Retinal pigment epithelial cell (primary cell): ENCODE measurements at regions not wholly inside any gene's neighbourhood (a gene's known extent, or its start where the extent isn't known, plus 50 kb on each side); places are given as distances from the start of the nearest gene placed in this dataset.
A peak's percentile ranks its signal among the peaks of the same experiment; 100 is the strongest.

ENCODE experiments used
- DNase-seq: peaks from one replicate; pipeline ENCODE4 v3.0.0-alpha.2; 2010; ENCODE audit warnings: low read depth
- H3K4me3 ChIP-seq: 2 replicates; pipeline ENCODE4 v1.5.1; 2011; ENCODE audit warnings: mild to moderate bottlenecking, low read length, control low read depth, moderate library complexity
- CTCF ChIP-seq: conservative IDR thresholded peaks from 2 replicates; pipeline ENCODE4 v1.5.1; 2011; ENCODE audit warnings: low read depth, low read length, control low read depth, inconsistent platforms

DNA sequence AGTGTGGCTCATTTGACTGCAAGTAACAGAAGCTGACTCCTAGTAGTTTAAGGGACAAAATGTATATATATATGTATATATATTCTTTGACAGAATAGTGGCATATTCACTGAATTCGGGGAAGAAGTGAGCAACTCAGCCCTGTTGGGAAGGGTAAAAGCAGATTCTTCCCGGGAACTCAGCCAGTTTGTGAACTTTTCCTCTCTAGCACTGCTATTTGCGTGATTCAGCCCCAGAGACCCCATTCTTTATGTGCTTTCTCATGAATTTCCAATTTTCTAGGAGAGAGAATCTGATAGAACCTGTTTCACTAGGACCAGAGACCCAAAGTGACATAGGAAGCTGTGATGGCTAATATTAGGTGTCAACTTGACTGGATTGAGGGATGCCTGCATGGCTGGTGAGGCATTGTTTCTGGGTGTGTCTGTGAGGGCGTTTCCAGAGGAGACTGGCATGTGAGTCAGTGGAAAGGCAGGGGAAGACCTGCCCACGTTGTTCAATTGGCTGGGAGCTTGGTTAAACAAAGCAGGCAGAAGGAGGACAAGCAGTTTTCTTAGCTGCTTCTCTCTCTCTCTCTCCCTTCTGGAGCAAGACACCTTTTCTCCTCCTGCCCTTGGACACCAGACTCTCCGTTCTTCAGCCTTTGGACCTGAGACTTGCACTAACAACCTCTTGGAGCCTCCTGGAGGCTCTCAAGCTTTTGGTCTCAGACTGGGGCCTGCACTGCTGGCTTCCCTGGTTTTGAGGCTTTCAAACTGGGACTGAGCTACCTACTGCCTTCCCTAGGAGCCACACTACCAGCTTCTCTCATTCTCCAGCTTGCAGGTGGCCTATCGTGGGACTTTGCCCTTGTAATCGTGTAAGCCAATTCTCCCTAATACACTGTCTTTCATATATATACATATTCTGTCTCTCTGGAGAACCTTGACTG is 93.4 kb upstream of the KCNK1 start:
- no peak for DNase-seq
- TF ChIP-seq CTCF: no peak
- H3K4me3 ChIP-seq: no peak overlapping the region

DNA sequence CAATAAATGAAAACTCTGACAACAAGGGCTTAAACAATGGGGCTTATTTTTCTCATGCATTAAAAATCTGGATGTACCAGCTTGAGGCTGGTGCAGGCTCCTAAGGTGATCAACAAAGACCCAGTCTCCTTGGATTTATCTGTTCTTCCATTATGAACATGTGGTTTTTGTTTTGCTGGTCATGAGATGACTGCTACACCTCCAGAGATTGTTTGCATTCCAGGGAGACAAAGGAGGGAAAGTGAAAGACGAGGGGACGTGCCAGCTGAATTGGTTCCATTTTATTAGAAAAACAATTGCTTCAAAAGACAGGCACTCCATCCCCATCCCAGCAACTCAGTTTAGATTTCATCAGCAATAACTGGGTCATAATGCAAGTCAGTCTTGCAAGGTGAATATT is 90.9 kb upstream of the KCNK1 start:
- no peak for TF ChIP-seq CTCF
- H3K4me3 ChIP-seq: no peak overlapping the region
- peak; percentile 53 for DNase-seq

DNA sequence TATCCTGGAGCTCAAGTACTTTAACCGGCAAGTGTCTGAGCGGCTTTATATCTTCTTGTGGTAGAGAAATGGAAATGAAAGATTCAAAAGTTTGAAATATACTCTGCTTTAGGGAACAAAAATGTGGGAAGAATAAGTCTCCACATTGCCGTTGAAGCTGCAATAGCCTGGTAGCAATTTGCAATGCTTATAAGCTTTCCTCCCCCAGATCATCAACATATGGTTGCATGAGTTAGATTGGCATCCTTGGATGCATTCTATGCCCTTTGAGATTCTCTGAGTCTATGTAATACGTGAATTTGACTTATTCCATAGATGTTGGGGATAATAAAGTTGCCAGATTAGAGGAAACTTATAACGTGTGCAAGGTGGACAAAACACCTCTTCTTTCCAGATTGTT is 86.1 kb upstream of the KCNK1 start:
- H3K4me3 ChIP-seq: no peak overlapping the region
- no peak for DNase-seq
- no peak for TF ChIP-seq CTCF

DNA sequence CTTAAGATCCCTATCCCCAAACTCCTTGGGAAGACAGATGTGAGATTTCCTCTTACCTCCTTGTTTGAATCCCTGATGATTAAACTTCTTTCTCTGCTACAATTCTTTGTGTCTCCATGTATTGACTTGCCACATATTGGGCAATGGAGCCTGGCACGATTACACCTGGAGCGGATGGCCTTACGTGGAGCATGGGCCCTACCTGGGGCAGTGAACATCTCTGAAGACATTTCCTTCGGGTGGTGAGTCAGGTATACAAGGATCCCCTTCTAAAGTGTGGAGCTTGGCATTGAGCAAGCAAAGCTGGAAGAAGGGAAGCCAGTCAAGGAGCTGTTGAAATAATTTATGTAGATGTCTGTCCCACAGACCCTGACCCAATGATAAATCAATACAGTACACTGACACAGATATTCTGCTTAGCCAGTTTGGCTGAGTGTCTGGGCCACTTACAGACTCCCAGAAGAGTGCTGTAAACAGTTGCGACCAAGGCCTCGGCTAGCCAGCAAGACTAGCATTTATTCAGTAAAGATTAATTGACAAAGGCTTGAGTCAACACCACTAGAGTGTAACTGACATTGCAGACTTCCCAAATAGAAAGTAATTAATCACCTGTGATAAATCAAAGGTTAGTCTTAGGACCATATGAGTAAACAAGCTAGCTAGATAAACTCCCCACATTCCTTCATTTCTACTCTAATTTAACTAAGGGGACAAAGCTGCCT is 83.1 kb upstream of the KCNK1 start:
- TF ChIP-seq CTCF: no peak
- no peak for DNase-seq
- H3K4me3 ChIP-seq: no peak overlapping the region

GRCh38 chr1:233540816-233541215 is 73.1 kb upstream of the KCNK1 start:
- DNase-seq: no peak
- no peak overlapping the region for H3K4me3 ChIP-seq
- no peak for TF ChIP-seq CTCF

DNA sequence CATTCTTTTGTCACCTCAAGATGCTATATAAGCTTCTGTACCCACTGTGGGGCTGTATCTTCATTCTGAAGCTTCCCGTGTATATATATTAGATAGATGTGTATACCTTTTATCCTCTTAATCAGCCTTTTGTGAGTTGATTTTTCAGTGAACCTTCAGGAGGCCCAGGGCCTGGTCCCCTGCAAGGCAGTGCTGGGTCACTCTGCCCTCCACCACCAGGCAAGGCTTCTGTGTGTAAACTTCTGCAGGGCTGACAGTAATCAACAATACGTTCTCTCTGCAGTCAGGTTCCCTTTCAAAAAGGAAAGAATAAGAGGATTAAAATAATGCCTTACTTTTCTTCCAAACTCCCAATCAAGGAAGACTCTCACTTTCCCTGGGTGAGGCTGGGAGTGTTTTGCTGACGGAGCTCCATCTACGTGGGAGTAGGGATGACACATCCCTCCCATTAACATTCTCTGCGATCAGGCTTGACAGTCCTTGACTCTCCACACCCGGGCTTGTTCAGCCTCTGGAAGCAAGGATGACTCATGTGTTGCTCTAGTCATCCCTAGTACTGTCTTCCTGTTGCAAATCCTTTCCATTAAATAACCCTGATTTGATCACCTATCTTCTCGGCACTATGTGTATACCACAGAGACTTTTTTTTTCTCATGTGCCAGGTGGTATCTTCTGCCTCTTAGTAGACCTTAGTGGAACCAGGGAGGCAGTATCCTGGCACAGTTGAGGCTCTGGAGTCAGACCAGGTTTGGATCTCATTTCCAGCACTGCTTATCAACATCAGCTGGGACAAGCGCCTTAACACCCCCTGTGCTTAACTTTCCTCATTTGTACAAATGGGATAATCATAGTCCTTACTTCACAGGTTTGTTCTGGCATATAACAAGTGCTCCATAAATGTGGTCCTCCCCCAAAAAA is 70.3 kb upstream of the KCNK1 start:
- H3K4me3 ChIP-seq: no peak overlapping the region
- no peak for DNase-seq
- TF ChIP-seq CTCF: no peak
